ENCODE measurements at regions not wholly inside any gene's neighbourhood (a gene's known extent, or its start where the extent isn't known, plus 50 kb on each side); places are given as distances from the start of the nearest gene placed in this dataset.

DNA sequence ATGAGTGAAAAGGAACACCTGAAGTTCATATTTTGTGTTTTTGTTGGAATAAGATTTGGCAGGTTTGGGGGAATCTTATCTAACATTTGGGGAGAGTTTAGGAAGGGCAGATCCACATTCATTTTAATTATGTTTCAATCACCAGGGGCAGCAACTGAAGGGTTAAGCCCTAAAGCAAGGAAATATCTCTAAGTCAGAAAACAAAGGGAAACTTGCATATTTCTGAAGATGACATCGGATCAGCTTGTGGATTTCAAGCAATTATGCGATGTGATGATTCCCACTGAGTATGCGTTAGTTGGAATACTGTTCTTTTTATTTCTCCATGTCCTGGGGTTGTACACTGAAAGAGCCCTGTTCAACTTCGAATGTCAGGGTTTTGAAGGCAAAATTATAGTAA lies 59.8 kb upstream of the NFIB start:
- TF ChIP-seq, protein P1, sequence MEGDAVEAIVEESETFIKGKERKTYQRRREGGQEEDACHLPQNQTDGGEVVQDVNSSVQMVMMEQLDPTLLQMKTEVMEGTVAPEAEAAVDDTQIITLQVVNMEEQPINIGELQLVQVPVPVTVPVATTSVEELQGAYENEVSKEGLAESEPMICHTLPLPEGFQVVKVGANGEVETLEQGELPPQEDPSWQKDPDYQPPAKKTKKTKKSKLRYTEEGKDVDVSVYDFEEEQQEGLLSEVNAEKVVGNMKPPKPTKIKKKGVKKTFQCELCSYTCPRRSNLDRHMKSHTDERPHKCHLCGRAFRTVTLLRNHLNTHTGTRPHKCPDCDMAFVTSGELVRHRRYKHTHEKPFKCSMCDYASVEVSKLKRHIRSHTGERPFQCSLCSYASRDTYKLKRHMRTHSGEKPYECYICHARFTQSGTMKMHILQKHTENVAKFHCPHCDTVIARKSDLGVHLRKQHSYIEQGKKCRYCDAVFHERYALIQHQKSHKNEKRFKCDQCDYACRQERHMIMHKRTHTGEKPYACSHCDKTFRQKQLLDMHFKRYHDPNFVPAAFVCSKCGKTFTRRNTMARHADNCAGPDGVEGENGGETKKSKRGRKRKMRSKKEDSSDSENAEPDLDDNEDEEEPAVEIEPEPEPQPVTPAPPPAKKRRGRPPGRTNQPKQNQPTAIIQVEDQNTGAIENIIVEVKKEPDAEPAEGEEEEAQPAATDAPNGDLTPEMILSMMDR (IDR thresholded peaks at IDR 0.05; ENCODE audit: low read length) = no peak
- TF ChIP-seq EZH2 (IDR thresholded peaks at IDR 0.05; ENCODE audit: borderline replicate concordance, low read length) = no peak
